Lower lobe of right lung (tissue), 2 donors: ENCODE measurements at regions not wholly inside any gene's neighbourhood (a gene's known extent, or its start where the extent isn't known, plus 50 kb on each side); places are given as distances from the start of the nearest gene placed in this dataset.
A peak's percentile ranks its signal among the peaks of the same experiment; 100 is the strongest.

Source experiments
- ATAC-seq, 2 donors: fragments of 200-7000 bp; cut with Tn5 transposase; one replicate each; pipeline ENCODE4 v1.9.1; 2020 to 2022; ENCODE audit warnings: mild to moderate bottlenecking in 2 of 2, moderate library complexity in 2 of 2
- DNase-seq: peaks from one replicate; pipeline ENCODE4 v3.0.0-alpha.2; 2020
- H3K27ac ChIP-seq: fragments of 200-600 bp; one replicate; pipeline ENCODE4 v1.8.0; 2022
- H3K27me3 ChIP-seq: fragments of 200-600 bp; one replicate; pipeline ENCODE4 v1.8.0; 2022; ENCODE audit warnings: low read depth
- H3K36me3 ChIP-seq: fragments of 200-600 bp; one replicate; pipeline ENCODE4 v1.8.0; 2022; ENCODE audit warnings: mild to moderate bottlenecking
- H3K4me1 ChIP-seq: fragments of 200-600 bp; one replicate; pipeline ENCODE4 v1.8.0; 2022
- H3K4me3 ChIP-seq: fragments of 200-600 bp; one replicate; pipeline ENCODE4 v1.8.0; 2022; ENCODE audit warnings: mild to moderate bottlenecking
- H3K9me3 ChIP-seq: fragments of 200-600 bp; one replicate; pipeline ENCODE4 v1.8.0; 2022
- intact Hi-C: fragments of 100-400 bp; cut with DNase I; formaldehyde crosslinking; loops from one replicate; pipeline ENCODE4 v1.11.0; 2022
- TF ChIP-seq, protein P1 (sequence below): fragments of 200-600 bp; IDR thresholded peaks from one replicate; pipeline ENCODE4 v1.8.0; 2022; ENCODE audit warnings: antibody characterized with exemption, mild to moderate bottlenecking
- donor health status: DM: no; HTN: yes; CAD: no; lungs with severe emphysema.

DNA sequence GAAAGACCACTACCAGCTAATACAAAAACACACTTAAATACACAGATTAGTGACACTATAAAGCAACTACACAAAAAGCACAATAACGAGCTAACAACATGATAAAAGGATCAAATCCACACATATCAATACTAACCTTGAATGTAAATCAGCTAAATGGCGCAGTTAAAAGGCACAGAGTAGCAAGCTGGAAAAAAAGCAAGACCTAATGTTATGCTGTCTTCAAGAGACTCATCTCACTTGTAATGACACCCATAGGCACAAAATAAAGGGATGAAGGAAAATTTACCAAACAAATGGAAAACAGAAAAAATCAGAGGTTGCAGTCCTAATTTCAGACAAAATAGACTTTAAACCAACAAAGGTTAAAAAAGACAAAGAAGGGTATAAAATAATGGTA, 86.3 kb downstream of the NUS1 start:
- H3K27ac ChIP-seq = no peak overlapping the region
- intact Hi-C loops = no loop called here
- peaks cover 16% of the 10 kb centered on the region for H3K9me3 ChIP-seq
- H3K36me3 ChIP-seq = no peaks in the 10 kb centered on the region
- no peak for DNase-seq
- TF ChIP-seq, protein P1, sequence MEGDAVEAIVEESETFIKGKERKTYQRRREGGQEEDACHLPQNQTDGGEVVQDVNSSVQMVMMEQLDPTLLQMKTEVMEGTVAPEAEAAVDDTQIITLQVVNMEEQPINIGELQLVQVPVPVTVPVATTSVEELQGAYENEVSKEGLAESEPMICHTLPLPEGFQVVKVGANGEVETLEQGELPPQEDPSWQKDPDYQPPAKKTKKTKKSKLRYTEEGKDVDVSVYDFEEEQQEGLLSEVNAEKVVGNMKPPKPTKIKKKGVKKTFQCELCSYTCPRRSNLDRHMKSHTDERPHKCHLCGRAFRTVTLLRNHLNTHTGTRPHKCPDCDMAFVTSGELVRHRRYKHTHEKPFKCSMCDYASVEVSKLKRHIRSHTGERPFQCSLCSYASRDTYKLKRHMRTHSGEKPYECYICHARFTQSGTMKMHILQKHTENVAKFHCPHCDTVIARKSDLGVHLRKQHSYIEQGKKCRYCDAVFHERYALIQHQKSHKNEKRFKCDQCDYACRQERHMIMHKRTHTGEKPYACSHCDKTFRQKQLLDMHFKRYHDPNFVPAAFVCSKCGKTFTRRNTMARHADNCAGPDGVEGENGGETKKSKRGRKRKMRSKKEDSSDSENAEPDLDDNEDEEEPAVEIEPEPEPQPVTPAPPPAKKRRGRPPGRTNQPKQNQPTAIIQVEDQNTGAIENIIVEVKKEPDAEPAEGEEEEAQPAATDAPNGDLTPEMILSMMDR = no peak
- no peak for ATAC-seq
- no peaks in the 10 kb centered on the region for H3K27me3 ChIP-seq
- H3K4me3 ChIP-seq = no peak overlapping the region
- no peaks in the 10 kb centered on the region for H3K4me1 ChIP-seq

DNA sequence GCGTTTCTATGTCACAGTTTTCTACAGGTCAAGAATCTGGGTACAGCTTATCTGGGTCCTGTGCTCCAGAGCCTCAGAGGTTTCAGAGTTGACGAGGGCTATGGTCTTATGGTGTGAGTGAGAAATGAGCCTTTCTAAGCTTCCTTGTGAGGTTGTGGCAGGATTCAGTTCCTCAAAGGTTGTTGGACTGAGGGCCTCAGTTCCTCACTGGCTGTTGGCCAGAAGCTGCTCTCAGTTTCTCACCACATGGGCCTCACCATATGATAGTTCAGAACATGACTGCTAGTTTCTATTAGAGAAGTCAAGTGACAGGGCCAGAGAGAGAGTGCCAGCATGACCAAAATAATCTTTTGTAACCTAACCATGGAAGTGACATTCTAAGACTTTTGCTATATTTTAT, 96.1 kb downstream of the NUS1 start:
- intact Hi-C loops = no loop called here
- ATAC-seq (peak; percentile 19 to 43), DNase-seq (no peak)
- H3K9me3 ChIP-seq = no peaks in the 10 kb centered on the region
- no peak overlapping the region for H3K4me3 ChIP-seq
- no peaks in the 10 kb centered on the region for H3K36me3 ChIP-seq
- H3K27ac ChIP-seq = no peak overlapping the region
- TF ChIP-seq, protein P1 = no peak
- no peaks in the 10 kb centered on the region for H3K27me3 ChIP-seq
- H3K4me1 ChIP-seq = no peaks in the 10 kb centered on the region

- intact Hi-C loops = no loop called here
- no peak for ATAC-seq
- no peak overlapping the region for H3K27ac ChIP-seq
- no peaks in the 10 kb centered on the region for H3K27me3 ChIP-seq
- H3K9me3 ChIP-seq = no peaks in the 10 kb centered on the region
- H3K4me3 ChIP-seq = no peak overlapping the region
- H3K36me3 ChIP-seq = no peaks in the 10 kb centered on the region
- DNase-seq = no peak
- H3K4me1 ChIP-seq = no peaks in the 10 kb centered on the region
- TF ChIP-seq, protein P1 = no peak
These were observed 101.2 kb downstream of the NUS1 start for GRCh38 chr6:117776441-117776840.

DNA sequence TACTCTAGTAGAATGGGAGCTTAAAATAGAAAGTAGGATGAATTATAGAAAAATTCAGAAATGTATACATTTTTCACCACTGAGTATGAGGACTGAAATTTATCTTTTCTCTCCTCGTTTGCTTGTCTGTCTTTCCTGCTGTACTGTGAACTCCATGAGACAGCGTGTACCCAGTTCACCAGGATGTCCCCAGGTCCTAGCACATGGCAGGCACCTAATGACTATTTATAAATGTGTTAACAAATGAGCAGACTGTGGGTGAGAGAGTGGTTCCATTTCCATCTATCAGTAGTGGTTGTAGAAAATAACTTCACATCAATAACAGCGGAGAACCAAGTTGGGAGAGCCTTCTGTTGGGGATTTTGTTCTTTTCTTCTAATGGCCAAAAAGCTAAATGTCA, 106.3 kb downstream of the NUS1 start:
- Histone ChIP-seq H3K27me3 (no peaks in the 10 kb centered on the region), H3K4me3 (no peak overlapping the region), H3K27ac (no peak overlapping the region), H3K36me3 (no peaks in the 10 kb centered on the region), H3K4me1 (no peaks in the 10 kb centered on the region), H3K9me3 (no peaks in the 10 kb centered on the region)
- no peak for ATAC-seq
- intact Hi-C loops = no loop called here
- no peak for DNase-seq
- TF ChIP-seq, protein P1 = no peak

DNA sequence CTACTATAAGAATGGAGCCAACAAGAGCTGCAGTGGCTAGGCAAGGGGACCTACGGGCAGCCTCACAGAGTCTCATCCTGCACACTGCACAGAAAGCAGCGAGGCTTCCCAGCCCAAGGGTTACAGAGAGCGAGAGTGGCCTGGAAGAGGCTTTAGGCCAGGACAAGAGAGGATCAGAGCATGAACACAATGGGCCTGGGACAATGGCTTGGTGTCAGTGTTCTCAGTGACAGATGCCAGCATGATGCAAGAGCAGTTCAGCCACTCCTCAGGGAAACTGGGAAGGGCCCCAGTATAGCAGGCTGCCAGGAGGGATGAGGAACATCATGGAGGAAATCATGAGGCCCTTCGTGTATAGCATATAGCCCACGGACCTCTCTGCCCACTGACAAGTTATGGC, 108.0 kb downstream of the NUS1 start:
- Histone ChIP-seq H3K27me3 (no peaks in the 10 kb centered on the region), H3K36me3 (no peaks in the 10 kb centered on the region), H3K4me1 (no peaks in the 10 kb centered on the region), H3K4me3 (no peak overlapping the region), H3K27ac (no peak overlapping the region), H3K9me3 (no peaks in the 10 kb centered on the region)
- intact Hi-C loops = no loop called here
- DNase-seq = no peak
- ATAC-seq = no peak
- TF ChIP-seq, protein P1 = no peak

DNA sequence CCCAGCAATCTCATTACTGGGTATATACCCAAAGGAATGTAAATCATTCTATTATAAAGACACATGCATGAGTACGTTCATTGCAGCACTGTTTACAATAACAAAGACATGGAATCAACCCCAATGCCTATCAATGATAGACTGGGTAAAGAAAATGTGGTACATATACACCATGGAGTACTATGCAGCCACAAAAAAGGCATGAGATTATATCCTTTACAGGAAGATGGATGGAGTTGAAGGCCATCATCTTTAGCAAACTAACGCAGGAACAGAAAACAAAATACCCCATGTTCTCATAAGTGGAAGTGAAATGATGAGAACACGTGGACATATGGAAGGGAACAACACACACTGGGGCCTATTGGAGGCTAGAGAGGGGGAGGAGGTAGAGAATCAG, 115.7 kb downstream of the NUS1 start:
- H3K27me3 ChIP-seq = no peaks in the 10 kb centered on the region
- H3K9me3 ChIP-seq = no peaks in the 10 kb centered on the region
- H3K4me1 ChIP-seq = no peaks in the 10 kb centered on the region
- DNase-seq (no peak), ATAC-seq (no peak)
- H3K27ac ChIP-seq = no peak overlapping the region
- intact Hi-C loops = no loop called here
- no peaks in the 10 kb centered on the region for H3K36me3 ChIP-seq
- TF ChIP-seq, protein P1 = no peak
- H3K4me3 ChIP-seq = no peak overlapping the region
